H9 (cell line): ENCODE measurements at regions not wholly inside any gene's neighbourhood (a gene's known extent, or its start where the extent isn't known, plus 50 kb on each side); places are given as distances from the start of the nearest gene placed in this dataset.

Source experiments
- DNase-seq: peaks from one replicate; pipeline ENCODE4 v3.0.0-alpha.2; 2017
- H2AFZ ChIP-seq: one replicate; pipeline ENCODE4 v1.6.1; 2013; ENCODE audit warnings: mild to moderate bottlenecking, low read length, control low read depth, moderate library complexity
- H2AK5ac ChIP-seq: 2 replicates; pipeline ENCODE4 v1.6.1; 2013; ENCODE audit warnings: low read length, control low read depth, mixed read lengths; ENCODE audit not compliant: insufficient read length
- H2BK120ac ChIP-seq: one replicate; pipeline ENCODE4 v1.6.1; 2013; ENCODE audit warnings: low read depth, mild to moderate bottlenecking, low read length, control low read depth, inconsistent platforms; ENCODE audit not compliant: poor library complexity, severe bottlenecking
- H2BK12ac ChIP-seq: 2 replicates; pipeline ENCODE4 v1.6.1; 2013; ENCODE audit warnings: low read length, control low read depth, mixed read lengths, low read depth; ENCODE audit not compliant: insufficient read length
- H2BK15ac ChIP-seq: 2 replicates; pipeline ENCODE4 v1.6.1; 2013; ENCODE audit warnings: low read depth, low read length, control low read depth
- H2BK20ac ChIP-seq: one replicate; pipeline ENCODE4 v1.6.1; 2013; ENCODE audit warnings: low read depth, mild to moderate bottlenecking, low read length, control low read depth, inconsistent platforms; ENCODE audit not compliant: poor library complexity, severe bottlenecking
- H2BK5ac ChIP-seq: 2 replicates; pipeline ENCODE4 v1.6.1; 2013; ENCODE audit warnings: low read length, control low read depth, mixed read lengths; ENCODE audit not compliant: insufficient read length
- H3K14ac ChIP-seq: 2 replicates; pipeline ENCODE4 v1.6.1; 2013; ENCODE audit warnings: low read length, control low read depth; ENCODE audit not compliant: insufficient read depth
- H3K18ac ChIP-seq: 2 replicates; pipeline ENCODE4 v1.6.1; 2013; ENCODE audit warnings: low read depth, mild to moderate bottlenecking, mixed read lengths, low read length, control low read depth; ENCODE audit not compliant: insufficient read length
- H3K23ac ChIP-seq: 2 replicates; pipeline ENCODE4 v1.6.1; 2013; ENCODE audit warnings: low read length, control low read depth, mixed read lengths, low read depth; ENCODE audit not compliant: insufficient read length
- H3K23me2 ChIP-seq: 2 replicates; pipeline ENCODE4 v1.6.1; 2013; ENCODE audit warnings: low read depth, mild to moderate bottlenecking, mixed read lengths, low read length, control low read depth; ENCODE audit not compliant: insufficient read length, poor library complexity, severe bottlenecking
- H3K27ac ChIP-seq: 2 replicates; pipeline ENCODE4 v1.5.1; 2013; ENCODE audit warnings: low read length, control low read depth, mixed read lengths, low read depth; ENCODE audit not compliant: insufficient read length
- H3K27me3 ChIP-seq: 2 replicates; pipeline ENCODE4 v1.6.1; 2013; ENCODE audit warnings: low read length, control low read depth, inconsistent platforms; ENCODE audit not compliant: insufficient read depth
- H3K4ac ChIP-seq: 2 replicates; pipeline ENCODE4 v1.6.1; 2013; ENCODE audit warnings: low read depth, mild to moderate bottlenecking, control low read depth, inconsistent platforms, low read length, moderate library complexity
- H3K4me1 ChIP-seq: 2 replicates; pipeline ENCODE4 v1.6.1; 2013; ENCODE audit warnings: low read length, control low read depth, inconsistent platforms; ENCODE audit not compliant: insufficient read depth
- H3K4me2 ChIP-seq: 2 replicates; pipeline ENCODE4 v1.6.1; 2013; ENCODE audit warnings: low read length, control low read depth, mixed read lengths; ENCODE audit not compliant: insufficient read length, insufficient read depth
- H3K56ac ChIP-seq: 2 replicates; pipeline ENCODE4 v1.6.1; 2013; ENCODE audit warnings: low read depth, mild to moderate bottlenecking, mixed read lengths, low read length, control low read depth; ENCODE audit not compliant: insufficient read length
- H3K79me1 ChIP-seq: 2 replicates; pipeline ENCODE4 v1.6.1; 2013; ENCODE audit warnings: low read depth, mild to moderate bottlenecking, moderate library complexity, low read length, control low read depth, inconsistent platforms; ENCODE audit not compliant: insufficient read depth, poor library complexity, severe bottlenecking
- H3K79me2 ChIP-seq: 2 replicates; pipeline ENCODE4 v1.6.1; 2013; ENCODE audit warnings: low read length, control low read depth, inconsistent platforms; ENCODE audit not compliant: insufficient read depth
- H3K9ac ChIP-seq: 2 replicates; pipeline ENCODE4 v1.6.1; 2013; ENCODE audit warnings: low read length, control low read depth, mixed read lengths; ENCODE audit not compliant: insufficient read length; ENCODE audit errors: extremely low read depth
- H3K9me3 ChIP-seq: one replicate; pipeline ENCODE4 v1.6.1; 2013; ENCODE audit warnings: low read depth, low read length, inconsistent platforms; ENCODE audit not compliant: control insufficient read depth
- H3T11ph ChIP-seq: one replicate; pipeline ENCODE4 v1.6.1; 2013; ENCODE audit warnings: mild to moderate bottlenecking, low read length, control low read depth, inconsistent platforms
- H4K20me1 ChIP-seq: one replicate; pipeline ENCODE4 v1.6.1; 2013; ENCODE audit not compliant: control insufficient read depth, insufficient read length, insufficient read depth
- H4K5ac ChIP-seq: 2 replicates; pipeline ENCODE4 v1.6.1; 2013; ENCODE audit warnings: low read depth, mild to moderate bottlenecking, mixed read lengths, low read length, control low read depth; ENCODE audit not compliant: insufficient read length
- H4K8ac ChIP-seq: replicated peaks from 2 replicates; pipeline ENCODE4 v1.6.1; 2013; ENCODE audit warnings: low read length, control low read depth, mixed read lengths, low read depth; ENCODE audit not compliant: insufficient read length
- H4K91ac ChIP-seq: 2 replicates; pipeline ENCODE4 v1.6.1; 2013; ENCODE audit warnings: low read depth, mild to moderate bottlenecking, moderate library complexity, mixed read lengths, low read length, control low read depth; ENCODE audit not compliant: insufficient read length
- H3K27ac Mint-ChIP-seq, 3 experiments: 2 replicates in 2 of 3; 3 replicates in 1 of 3; pipeline ENCODE4 v1.8.0; 2020 to 2021; ENCODE audit warnings: mixed read lengths in 3 of 3, mild to moderate bottlenecking in 1 of 3, moderate library complexity in 1 of 3
- H3K27me3 Mint-ChIP-seq: 2 replicates; pipeline ENCODE4 v1.8.0; 2021; ENCODE audit warnings: low read depth, mild to moderate bottlenecking, moderate library complexity, mixed read lengths
- H3K36me3 Mint-ChIP-seq, 3 experiments: 2 replicates in 2 of 3; 3 replicates in 1 of 3; pipeline ENCODE4 v1.8.0; 2020 to 2021; ENCODE audit warnings: low read depth in 3 of 3, mixed read lengths in 3 of 3; ENCODE audit not compliant: insufficient read depth in 1 of 3
- H3K4me1 Mint-ChIP-seq, 2 experiments: 2 replicates each; pipeline ENCODE4 v1.8.0; 2020; ENCODE audit warnings: mixed read lengths in 2 of 2
- H3K4me3 Mint-ChIP-seq, 2 experiments: 2 replicates in 1 of 2; 3 replicates in 1 of 2; pipeline ENCODE4 v1.8.0; 2020 to 2021; ENCODE audit warnings: mild to moderate bottlenecking in 2 of 2, mixed read lengths in 2 of 2, moderate library complexity in 1 of 2
- H3K9me3 Mint-ChIP-seq, 2 experiments: 2 replicates in 1 of 2; 3 replicates in 1 of 2; pipeline ENCODE4 v1.8.0; 2020; ENCODE audit warnings: mild to moderate bottlenecking in 2 of 2, mixed read lengths in 2 of 2, moderate library complexity in 1 of 2
- WGBS: extraction: QIAGEN DNeasy Blood & Tissue Kit; methylation state at CpG from one replicate; pipeline ENCODE4 v1.1.7; 2013; ENCODE audit warnings: missing lambda C conversion rate, low lambda C conversion rate, mixed read lengths; ENCODE audit not compliant: insufficient read length; ENCODE audit errors: extremely low coverage; 5-methylcytosine and 5-hydroxymethylcytosine counted together
- TF ChIP-seq, protein P1 (sequence below): fragments of 200-600 bp; sonication (generic); conservative IDR thresholded peaks from 3 replicates; pipeline ENCODE4 v1.8.0; 2021; ENCODE audit warnings: antibody characterized with exemption, mild to moderate bottlenecking

DNA sequence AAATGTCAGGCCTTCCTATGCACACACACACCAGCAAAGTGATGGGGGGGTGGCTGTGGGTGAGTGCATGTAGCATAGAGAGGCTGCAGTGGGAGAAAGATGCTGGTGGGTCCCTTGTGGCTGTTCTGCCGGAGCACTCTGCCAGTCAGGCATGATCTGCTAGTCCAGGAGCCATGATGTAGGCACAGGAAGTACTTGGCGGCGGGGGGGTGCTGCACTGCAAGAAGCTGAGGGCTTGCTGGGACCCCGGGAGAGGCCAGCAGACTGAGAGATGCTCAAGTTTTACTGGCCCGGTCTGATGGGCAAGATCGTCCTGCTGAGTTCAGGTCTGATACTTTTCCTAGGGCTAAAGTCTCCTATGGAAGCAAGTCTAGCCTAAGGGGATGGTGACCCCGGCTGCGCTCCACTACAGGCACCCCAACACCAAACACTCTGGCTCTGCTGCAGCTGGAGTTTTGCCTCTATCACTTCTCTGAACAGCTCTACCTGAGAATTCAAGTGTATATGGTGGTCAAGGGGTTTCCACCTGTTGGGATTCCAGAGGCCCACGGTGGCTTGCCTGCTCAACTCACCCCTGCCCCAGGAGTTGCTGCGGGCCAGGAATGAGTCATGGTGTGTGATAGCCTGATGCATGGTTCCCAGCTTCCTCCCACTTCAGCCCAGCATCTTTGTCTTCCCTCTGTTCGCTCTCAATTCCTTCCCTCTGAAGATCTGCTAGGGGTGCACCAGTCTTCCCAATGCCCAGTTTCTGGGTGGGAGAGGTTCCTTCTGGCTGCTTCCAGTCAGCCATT lies 971.8 kb upstream of the ADGRB3 start:
- no peaks in the 10 kb centered on the region for H3K79me1 ChIP-seq
- no peaks in the 10 kb centered on the region for H3K4me1 Mint-ChIP-seq
- H4K91ac ChIP-seq: no peak overlapping the region
- H3K27ac ChIP-seq: no peak overlapping the region
- no peak overlapping the region for H2BK5ac ChIP-seq
- H2BK12ac ChIP-seq: no peak overlapping the region
- no peak overlapping the region for H3K56ac ChIP-seq
- H2AK5ac ChIP-seq: no peak overlapping the region
- H3K27me3 Mint-ChIP-seq: no peaks in the 10 kb centered on the region; the same call in 1 of the 2 replicates
- no peaks in the 10 kb centered on the region for H3K9me3 ChIP-seq
- no peak overlapping the region for H3K9ac ChIP-seq
- H2AFZ ChIP-seq: no peak overlapping the region
- no peak overlapping the region for H2BK15ac ChIP-seq
- no peaks in the 10 kb centered on the region for H3K79me2 ChIP-seq
- H3K14ac ChIP-seq: no peak overlapping the region
- no peaks in the 10 kb centered on the region for H4K20me1 ChIP-seq
- no peak overlapping the region for H3K4me3 Mint-ChIP-seq
- WGBS: no CpG with 5 or more reads among the region's 11 CpGs
- peaks cover 0 to 4% (median 1%) of the 10 kb centered on the region in 3 experiments; a peak in 2 of 7 replicates for H3K36me3 Mint-ChIP-seq
- no peak overlapping the region for H3K18ac ChIP-seq
- no peak overlapping the region for H4K5ac ChIP-seq
- H3K4me2 ChIP-seq: no peak overlapping the region
- H3K23ac ChIP-seq: no peak overlapping the region
- no peak for DNase-seq
- no peaks in the 10 kb centered on the region for H3K23me2 ChIP-seq
- H2BK20ac ChIP-seq: no peak overlapping the region
- H3K4me1 ChIP-seq: no peaks in the 10 kb centered on the region
- no peaks in the 10 kb centered on the region for H3K27me3 ChIP-seq
- H2BK120ac ChIP-seq: no peak overlapping the region
- TF ChIP-seq, protein P1, sequence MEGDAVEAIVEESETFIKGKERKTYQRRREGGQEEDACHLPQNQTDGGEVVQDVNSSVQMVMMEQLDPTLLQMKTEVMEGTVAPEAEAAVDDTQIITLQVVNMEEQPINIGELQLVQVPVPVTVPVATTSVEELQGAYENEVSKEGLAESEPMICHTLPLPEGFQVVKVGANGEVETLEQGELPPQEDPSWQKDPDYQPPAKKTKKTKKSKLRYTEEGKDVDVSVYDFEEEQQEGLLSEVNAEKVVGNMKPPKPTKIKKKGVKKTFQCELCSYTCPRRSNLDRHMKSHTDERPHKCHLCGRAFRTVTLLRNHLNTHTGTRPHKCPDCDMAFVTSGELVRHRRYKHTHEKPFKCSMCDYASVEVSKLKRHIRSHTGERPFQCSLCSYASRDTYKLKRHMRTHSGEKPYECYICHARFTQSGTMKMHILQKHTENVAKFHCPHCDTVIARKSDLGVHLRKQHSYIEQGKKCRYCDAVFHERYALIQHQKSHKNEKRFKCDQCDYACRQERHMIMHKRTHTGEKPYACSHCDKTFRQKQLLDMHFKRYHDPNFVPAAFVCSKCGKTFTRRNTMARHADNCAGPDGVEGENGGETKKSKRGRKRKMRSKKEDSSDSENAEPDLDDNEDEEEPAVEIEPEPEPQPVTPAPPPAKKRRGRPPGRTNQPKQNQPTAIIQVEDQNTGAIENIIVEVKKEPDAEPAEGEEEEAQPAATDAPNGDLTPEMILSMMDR: no peak
- H3K27ac Mint-ChIP-seq: peak overlapping the region in 1 of 3 experiments; percentile 28; a peak in 1 of 7 replicates
- H3K4ac ChIP-seq: no peak overlapping the region
- H3K9me3 Mint-ChIP-seq: peaks cover 4% of the 10 kb centered on the region in 2 experiments; a peak in 2 of 5 replicates
- no peak overlapping the region for H4K8ac ChIP-seq
- H3T11ph ChIP-seq: no peak overlapping the region
